OCI-LY3 (cell line): ENCODE measurements at regions not wholly inside any gene's neighbourhood (a gene's known extent, or its start where the extent isn't known, plus 50 kb on each side); places are given as distances from the start of the nearest gene placed in this dataset.

ENCODE experiments used
- H2AFZ ChIP-seq: fragments of 200-600, 300-600 bp; shearing (Covaris generic); 2 replicates; pipeline ENCODE4 v1.6.0; 2014; ENCODE audit warnings: antibody characterized with exemption, low read depth, low read length
- H3K27ac ChIP-seq: fragments of 200-600, 300-600 bp; sonication (generic); 2 replicates; pipeline ENCODE4 v1.5.1; 2014; ENCODE audit warnings: mild to moderate bottlenecking, low read length, moderate library complexity, mixed read lengths
- H3K27me3 ChIP-seq: fragments of 200-600, 300-600 bp; sonication (generic); 2 replicates; pipeline ENCODE4 v1.6.1; 2014; ENCODE audit warnings: low read depth, low read length, mixed read lengths
- H3K36me3 ChIP-seq: fragments of 200-600, 300-600 bp; sonication (generic); replicated peaks from 2 replicates; pipeline ENCODE3; 2014; ENCODE audit warnings: low read depth, low read length, mixed read lengths
- H3K4me1 ChIP-seq: fragments of 300-600, 200-600 bp; sonication (generic); 2 replicates; pipeline ENCODE4 v1.6.1; 2014; ENCODE audit warnings: low read length, mixed read lengths
- H3K4me2 ChIP-seq: fragments of 200-600, 300-600 bp; sonication (generic); 2 replicates; pipeline ENCODE4 v1.6.1; 2014; ENCODE audit warnings: low read length, mixed read lengths
- H3K4me3 ChIP-seq: fragments of 300-600, 200-600 bp; sonication (generic); 2 replicates; pipeline ENCODE4 v1.5.1; 2014; ENCODE audit warnings: antibody characterized with exemption, mild to moderate bottlenecking, low read length, moderate library complexity
- H3K79me2 ChIP-seq: fragments of 300-600, 200-600 bp; shearing (Covaris generic); 2 replicates; pipeline ENCODE4 v1.6.1; 2014; ENCODE audit warnings: mild to moderate bottlenecking, low read length, mixed read lengths
- H3K9ac ChIP-seq: fragments of 300-600, 200-600 bp; shearing (Covaris generic); 2 replicates; pipeline ENCODE4 v1.6.0; 2014; ENCODE audit warnings: mild to moderate bottlenecking, low read length, moderate library complexity
- H3K9me3 ChIP-seq: fragments of 200-600, 300-600 bp; shearing (Covaris generic); 2 replicates; pipeline ENCODE4 v1.6.1; 2014; ENCODE audit warnings: low read length, mixed read lengths; ENCODE audit not compliant: insufficient read depth
- H4K20me1 ChIP-seq: fragments of 200-600, 300-600 bp; sonication (generic); 2 replicates; pipeline ENCODE4 v1.6.1; 2016; ENCODE audit warnings: low read length, mixed read lengths; ENCODE audit not compliant: insufficient read depth
- EZH2phosphoT487 ChIP-seq: fragments of 200-600 bp; shearing (Covaris generic); IDR thresholded peaks from 2 replicates; pipeline ENCODE4 v1.6.1; 2018; ENCODE audit warnings: antibody characterized with exemption, mixed run types, low read depth
- TF ChIP-seq, protein P1 (sequence below): fragments of 200-600, 300-600 bp; sonication (generic); IDR thresholded peaks from 2 replicates; pipeline ENCODE4 v1.5.1; 2014; ENCODE audit warnings: antibody characterized with exemption, low read length, low read depth

DNA sequence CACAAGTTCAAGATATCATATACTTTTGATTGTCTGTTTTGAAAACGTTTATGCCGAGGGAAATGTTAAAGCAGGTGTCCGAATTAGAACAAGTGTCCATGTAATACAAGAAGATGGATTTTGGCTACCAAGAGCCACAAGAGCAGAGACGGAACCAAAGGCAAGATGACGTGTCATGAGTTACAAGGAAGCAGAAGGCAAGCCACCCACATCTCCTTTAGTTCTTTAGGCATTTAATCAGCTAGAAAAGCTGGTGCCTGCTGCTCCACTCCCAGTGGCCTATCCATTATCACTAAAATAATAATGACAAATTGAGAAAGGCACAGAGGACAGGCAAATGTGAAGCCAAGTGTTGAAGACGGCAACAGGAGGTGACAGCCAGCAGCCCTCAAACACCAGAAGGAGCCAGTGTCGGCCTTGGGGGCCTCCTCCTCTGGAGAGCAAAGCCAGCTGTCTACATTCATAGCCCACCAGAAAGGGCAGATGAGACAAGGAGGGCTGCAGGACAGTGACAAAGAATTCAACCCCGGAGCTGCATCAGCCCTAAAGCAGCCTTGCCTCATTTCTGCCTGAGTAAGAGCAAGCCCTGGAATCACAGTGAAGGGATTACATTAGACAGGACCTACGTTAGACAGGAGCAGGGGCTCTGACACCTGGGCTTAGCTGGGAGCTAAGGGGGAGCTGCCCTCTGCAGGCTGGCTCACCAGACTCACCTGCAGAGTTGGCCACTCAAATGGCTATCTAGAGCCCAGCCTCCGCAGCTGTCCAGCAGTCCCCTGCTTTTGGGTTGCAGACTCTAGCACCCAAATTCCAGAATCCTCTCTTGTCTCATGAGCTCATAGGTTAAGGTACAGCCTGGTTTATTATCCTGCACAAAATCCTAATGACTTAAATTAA lies 569.9 kb downstream of the UQCRFS1 start:
- H3K4me3 ChIP-seq: no peak overlapping the region
- H3K79me2 ChIP-seq: no peaks in the 10 kb centered on the region
- no peaks in the 10 kb centered on the region for H3K36me3 ChIP-seq
- no peaks in the 10 kb centered on the region for H4K20me1 ChIP-seq
- no peak overlapping the region for H3K27ac ChIP-seq
- no peaks in the 10 kb centered on the region for H3K9me3 ChIP-seq
- H3K9ac ChIP-seq: no peak overlapping the region
- H3K27me3 ChIP-seq: no peaks in the 10 kb centered on the region
- H2AFZ ChIP-seq: no peak overlapping the region
- TF ChIP-seq, protein P1, sequence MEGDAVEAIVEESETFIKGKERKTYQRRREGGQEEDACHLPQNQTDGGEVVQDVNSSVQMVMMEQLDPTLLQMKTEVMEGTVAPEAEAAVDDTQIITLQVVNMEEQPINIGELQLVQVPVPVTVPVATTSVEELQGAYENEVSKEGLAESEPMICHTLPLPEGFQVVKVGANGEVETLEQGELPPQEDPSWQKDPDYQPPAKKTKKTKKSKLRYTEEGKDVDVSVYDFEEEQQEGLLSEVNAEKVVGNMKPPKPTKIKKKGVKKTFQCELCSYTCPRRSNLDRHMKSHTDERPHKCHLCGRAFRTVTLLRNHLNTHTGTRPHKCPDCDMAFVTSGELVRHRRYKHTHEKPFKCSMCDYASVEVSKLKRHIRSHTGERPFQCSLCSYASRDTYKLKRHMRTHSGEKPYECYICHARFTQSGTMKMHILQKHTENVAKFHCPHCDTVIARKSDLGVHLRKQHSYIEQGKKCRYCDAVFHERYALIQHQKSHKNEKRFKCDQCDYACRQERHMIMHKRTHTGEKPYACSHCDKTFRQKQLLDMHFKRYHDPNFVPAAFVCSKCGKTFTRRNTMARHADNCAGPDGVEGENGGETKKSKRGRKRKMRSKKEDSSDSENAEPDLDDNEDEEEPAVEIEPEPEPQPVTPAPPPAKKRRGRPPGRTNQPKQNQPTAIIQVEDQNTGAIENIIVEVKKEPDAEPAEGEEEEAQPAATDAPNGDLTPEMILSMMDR: no peak
- TF ChIP-seq EZH2phosphoT487: no peak
- no peaks in the 10 kb centered on the region for H3K4me1 ChIP-seq
- H3K4me2 ChIP-seq: no peak overlapping the region

DNA sequence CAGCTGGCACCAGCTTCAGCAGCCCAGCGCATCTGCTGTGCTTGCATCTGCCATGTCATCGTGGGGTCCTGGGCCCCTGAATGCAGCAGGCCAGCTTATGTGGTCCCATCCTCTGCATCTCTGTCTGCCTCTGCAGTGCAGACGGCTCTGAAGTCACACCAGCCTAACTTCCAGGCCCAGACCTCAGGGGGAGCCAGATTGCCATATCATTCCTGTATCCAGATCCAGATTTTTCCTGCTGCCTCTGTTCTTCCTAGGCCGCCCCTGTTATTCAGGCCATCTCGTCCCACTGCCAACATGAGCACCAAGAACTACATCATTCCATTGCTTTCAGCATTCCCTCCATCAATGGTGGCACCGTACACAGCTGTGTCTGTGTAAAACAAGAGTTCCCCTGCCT lies 571.6 kb downstream of the UQCRFS1 start:
- Histone ChIP-seq H3K36me3 (no peaks in the 10 kb centered on the region), H2AFZ (no peak overlapping the region), H3K4me1 (no peaks in the 10 kb centered on the region), H3K27me3 (no peaks in the 10 kb centered on the region), H3K27ac (no peak overlapping the region), H3K4me3 (no peak overlapping the region), H3K4me2 (no peak overlapping the region), H3K9me3 (no peaks in the 10 kb centered on the region), H3K79me2 (no peaks in the 10 kb centered on the region), H3K9ac (no peak overlapping the region), H4K20me1 (no peaks in the 10 kb centered on the region)
- no peak for TF ChIP-seq EZH2phosphoT487
- TF ChIP-seq, protein P1: no peak

DNA sequence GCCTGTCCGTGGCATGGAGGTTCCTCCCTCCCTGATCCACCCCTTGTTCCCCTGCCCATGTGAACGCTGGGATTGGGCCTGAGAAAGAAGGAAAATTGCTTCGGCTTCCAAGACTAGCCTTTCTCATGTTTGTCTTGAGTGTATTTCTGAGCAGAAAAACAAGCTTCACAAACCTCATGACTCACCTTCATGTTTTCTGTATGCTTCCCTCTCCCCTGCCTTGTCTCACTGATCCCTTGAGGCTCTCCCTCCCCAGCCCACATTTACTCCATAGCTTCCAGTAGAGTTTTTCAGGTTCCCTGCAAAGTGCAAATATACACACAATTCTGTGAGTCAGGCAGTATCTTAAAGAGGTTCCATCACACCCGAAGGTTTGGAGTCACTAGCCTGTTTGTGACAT lies 572.4 kb downstream of the UQCRFS1 start:
- no peaks in the 10 kb centered on the region for H3K4me1 ChIP-seq
- H3K4me3 ChIP-seq: no peak overlapping the region
- H3K4me2 ChIP-seq: no peak overlapping the region
- no peak overlapping the region for H3K27ac ChIP-seq
- no peak overlapping the region for H3K9ac ChIP-seq
- no peaks in the 10 kb centered on the region for H4K20me1 ChIP-seq
- no peaks in the 10 kb centered on the region for H3K27me3 ChIP-seq
- TF ChIP-seq EZH2phosphoT487: no peak
- TF ChIP-seq, protein P1: no peak
- no peak overlapping the region for H2AFZ ChIP-seq
- no peaks in the 10 kb centered on the region for H3K9me3 ChIP-seq
- no peaks in the 10 kb centered on the region for H3K36me3 ChIP-seq
- H3K79me2 ChIP-seq: no peaks in the 10 kb centered on the region

DNA sequence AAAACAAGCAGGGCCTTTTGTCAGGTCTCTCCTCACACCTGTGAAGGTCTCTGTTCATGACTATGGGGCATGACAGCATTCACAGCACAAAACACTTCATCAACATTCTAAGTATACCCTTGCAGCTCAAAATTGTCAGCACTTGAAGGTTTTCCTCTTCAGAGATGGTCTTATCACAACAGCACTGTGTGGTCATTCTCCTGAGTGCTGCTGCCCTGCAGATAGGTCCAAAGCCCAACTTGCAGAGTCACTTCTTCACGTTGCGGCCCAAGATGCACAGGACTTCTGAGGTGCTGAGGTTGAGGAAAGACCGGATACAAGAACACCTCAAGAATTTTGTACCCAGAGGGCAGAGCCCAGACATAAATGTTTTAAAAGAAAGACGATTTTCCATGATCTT lies 574.5 kb downstream of the UQCRFS1 start:
- TF ChIP-seq, protein P1: no peak
- Histone ChIP-seq H3K27me3 (no peaks in the 10 kb centered on the region), H3K79me2 (no peaks in the 10 kb centered on the region), H3K4me2 (no peak overlapping the region), H4K20me1 (no peaks in the 10 kb centered on the region), H3K9ac (no peak overlapping the region), H3K9me3 (peaks cover 7% of the 10 kb centered on the region; the same call in 1 of the 2 replicates), H2AFZ (no peak overlapping the region), H3K4me3 (no peak overlapping the region), H3K4me1 (peaks cover 2% of the 10 kb centered on the region), H3K36me3 (no peaks in the 10 kb centered on the region), H3K27ac (no peak overlapping the region)
